CD4-positive, alpha-beta T cell (primary cell): ENCODE measurements at regions not wholly inside any gene's neighbourhood (a gene's known extent, or its start where the extent isn't known, plus 50 kb on each side); places are given as distances from the start of the nearest gene placed in this dataset.

Source experiments
- ATAC-seq: fragments of 200-7000 bp; cut with Tn5 transposase; one replicate; pipeline ENCODE4 v1.10.0; 2022; ENCODE audit warnings: mild to moderate bottlenecking; ENCODE audit not compliant: poor library complexity
- CTCF ChIA-PET: fragments of 350-600 bp; sonication (Branson Sonifier 250); formaldehyde crosslinking; loops from one replicate; lab custom pipeline; 2021; ENCODE audit warnings: antibody characterized with exemption, inconsistent platforms; lab: Charles Lee
- POLR2A ChIA-PET: fragments of 350-600 bp; sonication (Branson Sonifier 250); formaldehyde crosslinking; loops from one replicate; lab custom pipeline; 2021; ENCODE audit warnings: antibody characterized with exemption, inconsistent platforms; lab: Charles Lee
- DNase-seq, 14 experiments: peaks; one replicate each; pipeline ENCODE4 v3.0.0-alpha.2; 2013 to 2020; ENCODE audit warnings: mixed read lengths in 2 of 14
- H3K27ac ChIP-seq, 2 donors: one replicate each; pipeline versions ENCODE4 v1.5.1 to v1.7.0; 2013; ENCODE audit warnings: low read length in 2 of 2, low read depth in 1 of 2, mild to moderate bottlenecking in 1 of 2
- H3K27me3 ChIP-seq, 2 experiments: 1 replicate in 1 of 2; 2 replicates in 1 of 2; pipeline versions ENCODE4 v1.6.1 to v1.7.0; 2013; ENCODE audit warnings: low read length in 2 of 2, control low read depth in 1 of 2, mild to moderate bottlenecking in 1 of 2, moderate library complexity in 1 of 2; ENCODE audit not compliant: insufficient read depth in 2 of 2, control insufficient read depth in 1 of 2
- H3K36me3 ChIP-seq: one replicate; pipeline ENCODE4 v1.6.1; 2013; ENCODE audit warnings: low read length, control low read depth; ENCODE audit not compliant: insufficient read depth
- H3K4me1 ChIP-seq: one replicate; pipeline ENCODE4 v1.6.1; 2013; ENCODE audit warnings: low read length, control low read depth; ENCODE audit not compliant: insufficient read depth
- H3K4me3 ChIP-seq: one replicate; pipeline ENCODE4 v1.5.1; 2013; ENCODE audit warnings: mild to moderate bottlenecking, low read length, moderate library complexity
- H3K9me3 ChIP-seq, 2 experiments: 1 replicate in 1 of 2; 2 replicates in 1 of 2; pipeline versions ENCODE4 v1.6.1 to v1.7.0; 2013; ENCODE audit warnings: low read length in 2 of 2, mild to moderate bottlenecking in 2 of 2, control low read depth in 1 of 2, moderate library complexity in 1 of 2; ENCODE audit not compliant: control insufficient read depth in 1 of 2, insufficient read depth in 1 of 2
- H3K27ac Mint-ChIP-seq: one replicate; pipeline ENCODE4 v1.8.0; 2020; ENCODE audit warnings: mixed read lengths
- H3K27me3 Mint-ChIP-seq: one replicate; pipeline ENCODE4 v1.8.0; 2021; ENCODE audit warnings: mixed read lengths
- H3K36me3 Mint-ChIP-seq: one replicate; pipeline ENCODE4 v1.8.0; 2021; ENCODE audit warnings: low read depth, mixed read lengths
- H3K4me1 Mint-ChIP-seq: one replicate; pipeline ENCODE4 v1.8.0; 2021; ENCODE audit warnings: low read depth, mixed read lengths
- H3K4me3 Mint-ChIP-seq: one replicate; pipeline ENCODE4 v1.8.0; 2020; ENCODE audit warnings: mild to moderate bottlenecking, mixed read lengths
- H3K9me3 Mint-ChIP-seq: one replicate; pipeline ENCODE4 v1.8.0; 2020; ENCODE audit warnings: mixed read lengths
- intact Hi-C, 2 experiments: fragments of 100-400 bp; cut with DNase I in 1 of 2; cut with micrococcal nuclease in 1 of 2; formaldehyde crosslinking; loops; one replicate each; pipeline versions ENCODE4 v1.15.1 to v1.9.0; 2023 to 2025; cut with DNase I, micrococcal nuclease
- TF ChIP-seq, protein P1 (sequence below): fragments of 200-600 bp; IDR thresholded peaks from one replicate; pipeline ENCODE4 v1.8.0; 2022; ENCODE audit warnings: antibody characterized with exemption, mild to moderate bottlenecking

DNA sequence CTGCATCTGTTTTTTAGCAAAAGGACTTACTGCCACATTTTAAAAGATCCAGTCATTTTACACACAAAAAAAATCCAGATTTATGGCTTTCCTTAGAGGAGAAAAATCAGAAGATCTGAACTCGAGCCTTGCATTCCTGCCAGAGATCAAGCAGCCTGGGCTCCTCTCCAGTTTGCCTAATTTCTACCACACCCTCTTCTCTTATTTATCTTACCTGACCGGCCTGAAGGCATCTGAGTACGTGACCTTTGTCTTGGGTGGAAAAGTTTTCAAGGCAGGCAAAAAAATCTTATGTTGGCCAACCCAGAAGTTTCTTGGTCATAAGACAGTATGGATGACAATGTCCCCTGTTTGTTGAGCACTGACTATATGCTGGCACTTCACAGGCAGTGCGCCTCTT, 60.3 kb downstream of the CHRD start:
- CTCF ChIA-PET, result no interaction called here

DNA sequence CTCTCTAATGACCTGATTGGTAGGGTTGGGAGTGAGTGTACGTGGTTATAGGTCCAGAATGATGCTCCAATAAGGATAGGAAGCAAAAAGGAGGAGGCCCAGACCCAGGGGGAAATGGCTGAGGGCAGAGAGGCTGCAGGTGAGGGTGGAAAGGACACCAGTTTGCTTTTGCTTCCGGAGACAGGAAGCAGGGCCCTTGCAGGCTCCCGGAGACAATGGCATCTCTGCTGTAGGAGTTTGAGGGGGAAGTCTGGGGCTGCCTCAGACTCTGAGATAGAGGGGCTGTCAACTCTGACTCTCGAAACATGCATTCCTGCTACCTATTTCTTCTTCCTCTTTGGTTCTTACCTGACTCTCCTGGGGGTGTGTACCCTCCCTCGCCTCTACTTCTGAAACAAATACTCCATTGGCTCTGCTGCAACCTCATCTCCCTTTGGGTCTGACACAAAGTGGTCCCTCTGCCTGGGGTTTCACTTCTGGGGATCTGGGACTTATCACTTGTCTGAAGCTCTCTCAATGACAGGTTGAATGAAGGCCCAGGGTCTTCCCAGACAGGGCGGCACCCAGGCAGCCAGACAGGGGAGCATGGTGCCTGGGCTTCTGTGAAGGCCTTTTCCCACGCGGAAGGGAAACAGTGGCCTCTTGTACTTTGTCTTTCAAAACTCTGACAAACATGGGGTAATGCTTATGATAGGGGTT, 61.5 kb downstream of the CHRD start:
- DNase-seq (no peak), ATAC-seq (no peak)
- H3K27me3 ChIP-seq, result peaks cover 0 to 3% of the 10 kb centered on the region in 2 experiments
- POLR2A ChIA-PET, result no interaction called here
- no peak overlapping the region for H3K27ac Mint-ChIP-seq
- H3K36me3 ChIP-seq, result no peaks in the 10 kb centered on the region
- H3K27me3 Mint-ChIP-seq, result peaks cover 10% of the 10 kb centered on the region
- no peak overlapping the region for H3K4me3 Mint-ChIP-seq
- no peaks in the 10 kb centered on the region for H3K36me3 Mint-ChIP-seq
- peaks cover 7% of the 10 kb centered on the region for H3K4me1 Mint-ChIP-seq
- no peak overlapping the region for H3K4me3 ChIP-seq
- no peak overlapping the region for H3K27ac ChIP-seq
- TF ChIP-seq, protein P1, sequence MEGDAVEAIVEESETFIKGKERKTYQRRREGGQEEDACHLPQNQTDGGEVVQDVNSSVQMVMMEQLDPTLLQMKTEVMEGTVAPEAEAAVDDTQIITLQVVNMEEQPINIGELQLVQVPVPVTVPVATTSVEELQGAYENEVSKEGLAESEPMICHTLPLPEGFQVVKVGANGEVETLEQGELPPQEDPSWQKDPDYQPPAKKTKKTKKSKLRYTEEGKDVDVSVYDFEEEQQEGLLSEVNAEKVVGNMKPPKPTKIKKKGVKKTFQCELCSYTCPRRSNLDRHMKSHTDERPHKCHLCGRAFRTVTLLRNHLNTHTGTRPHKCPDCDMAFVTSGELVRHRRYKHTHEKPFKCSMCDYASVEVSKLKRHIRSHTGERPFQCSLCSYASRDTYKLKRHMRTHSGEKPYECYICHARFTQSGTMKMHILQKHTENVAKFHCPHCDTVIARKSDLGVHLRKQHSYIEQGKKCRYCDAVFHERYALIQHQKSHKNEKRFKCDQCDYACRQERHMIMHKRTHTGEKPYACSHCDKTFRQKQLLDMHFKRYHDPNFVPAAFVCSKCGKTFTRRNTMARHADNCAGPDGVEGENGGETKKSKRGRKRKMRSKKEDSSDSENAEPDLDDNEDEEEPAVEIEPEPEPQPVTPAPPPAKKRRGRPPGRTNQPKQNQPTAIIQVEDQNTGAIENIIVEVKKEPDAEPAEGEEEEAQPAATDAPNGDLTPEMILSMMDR, result no peak
- H3K4me1 ChIP-seq, result peaks cover 4% of the 10 kb centered on the region
- H3K9me3 ChIP-seq, result peaks cover 0 to 6% of the 10 kb centered on the region in 2 experiments
- peaks cover 4% of the 10 kb centered on the region for H3K9me3 Mint-ChIP-seq
- intact Hi-C loops, result no loop called here
- CTCF ChIA-PET, result no interaction called here

More for the DNA sequence above, 60.3 kb downstream of the CHRD start:
- Mint-ChIP-seq H3K27ac (no peak overlapping the region), H3K4me3 (no peak overlapping the region), H3K4me1 (peaks cover 7% of the 10 kb centered on the region), H3K27me3 (peaks cover 14% of the 10 kb centered on the region), H3K36me3 (no peaks in the 10 kb centered on the region), H3K9me3 (peaks cover 4% of the 10 kb centered on the region)
- Histone ChIP-seq H3K27me3 (peaks cover 0 to 3% of the 10 kb centered on the region in 2 experiments), H3K4me1 (peaks cover 4% of the 10 kb centered on the region), H3K27ac (no peak overlapping the region), H3K36me3 (no peaks in the 10 kb centered on the region), H3K4me3 (no peak overlapping the region), H3K9me3 (peaks cover 0 to 6% of the 10 kb centered on the region in 2 experiments)
- TF ChIP-seq, protein P1, result no peak
- ATAC-seq (no peak), DNase-seq (no peak)
- POLR2A ChIA-PET, result no interaction called here
- intact Hi-C loops, result no loop called here

DNA sequence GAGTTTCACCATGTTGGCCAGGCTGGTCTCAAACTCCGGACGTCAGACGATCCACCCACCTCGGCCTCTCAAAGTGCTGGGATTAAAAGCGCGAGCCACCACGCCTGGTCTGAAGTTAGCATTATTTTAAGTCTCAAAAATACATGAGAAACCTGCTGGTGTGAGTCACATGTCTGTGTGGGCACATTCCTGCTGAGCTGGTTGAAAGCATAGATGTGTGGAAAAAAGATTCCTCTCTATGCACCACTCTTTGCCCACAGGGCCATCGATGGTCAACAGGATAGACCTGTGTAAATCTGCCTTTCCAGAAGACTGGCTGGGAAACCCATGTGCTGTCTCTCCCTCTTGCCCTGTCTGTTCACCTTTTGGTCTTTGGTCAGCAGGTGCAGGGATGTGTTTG, 63.5 kb downstream of the CHRD start:
- H3K4me3 ChIP-seq, result no peak overlapping the region
- ChIA-PET POLR2A (no interaction called here), CTCF (no interaction called here)
- H3K4me3 Mint-ChIP-seq, result no peak overlapping the region
- H3K36me3 ChIP-seq, result no peaks in the 10 kb centered on the region
- DNase-seq, result no peak
- H3K27ac ChIP-seq, result no peak overlapping the region
- ATAC-seq, result no peak
- H3K9me3 Mint-ChIP-seq, result peaks cover 2% of the 10 kb centered on the region
- H3K4me1 Mint-ChIP-seq, result peaks cover 7% of the 10 kb centered on the region
- peaks cover 0 to 3% of the 10 kb centered on the region in 2 experiments for H3K27me3 ChIP-seq
- TF ChIP-seq, protein P1, result no peak
- peaks cover 5% of the 10 kb centered on the region for H3K27me3 Mint-ChIP-seq
- intact Hi-C loops, result no loop called here
- H3K9me3 ChIP-seq, result peaks cover 0 to 4% of the 10 kb centered on the region in 2 experiments
- H3K36me3 Mint-ChIP-seq, result no peaks in the 10 kb centered on the region
- H3K4me1 ChIP-seq, result peaks cover 4% of the 10 kb centered on the region
- no peak overlapping the region for H3K27ac Mint-ChIP-seq
